Lower leg skin (tissue), 3 donors: ENCODE measurements at regions not wholly inside any gene's neighbourhood (a gene's known extent, or its start where the extent isn't known, plus 50 kb on each side); places are given as distances from the start of the nearest gene placed in this dataset.

ENCODE experiments used
- POLR2A ChIP-seq, 2 donors: fragments of 450-650 bp; IDR thresholded peaks; one replicate each; pipeline ENCODE4 v1.6.1; 2016 to 2017; ENCODE audit warnings: antibody characterized with exemption in 2 of 2, mild to moderate bottlenecking in 1 of 2, moderate library complexity in 1 of 2
- TF ChIP-seq, protein P1 (sequence below), 3 donors: fragments of 450-650 bp; IDR thresholded peaks; one replicate each; pipeline ENCODE4 v1.5.1; 2016; ENCODE audit warnings: antibody characterized with exemption in 3 of 3, mild to moderate bottlenecking in 3 of 3, moderate library complexity in 2 of 3

DNA sequence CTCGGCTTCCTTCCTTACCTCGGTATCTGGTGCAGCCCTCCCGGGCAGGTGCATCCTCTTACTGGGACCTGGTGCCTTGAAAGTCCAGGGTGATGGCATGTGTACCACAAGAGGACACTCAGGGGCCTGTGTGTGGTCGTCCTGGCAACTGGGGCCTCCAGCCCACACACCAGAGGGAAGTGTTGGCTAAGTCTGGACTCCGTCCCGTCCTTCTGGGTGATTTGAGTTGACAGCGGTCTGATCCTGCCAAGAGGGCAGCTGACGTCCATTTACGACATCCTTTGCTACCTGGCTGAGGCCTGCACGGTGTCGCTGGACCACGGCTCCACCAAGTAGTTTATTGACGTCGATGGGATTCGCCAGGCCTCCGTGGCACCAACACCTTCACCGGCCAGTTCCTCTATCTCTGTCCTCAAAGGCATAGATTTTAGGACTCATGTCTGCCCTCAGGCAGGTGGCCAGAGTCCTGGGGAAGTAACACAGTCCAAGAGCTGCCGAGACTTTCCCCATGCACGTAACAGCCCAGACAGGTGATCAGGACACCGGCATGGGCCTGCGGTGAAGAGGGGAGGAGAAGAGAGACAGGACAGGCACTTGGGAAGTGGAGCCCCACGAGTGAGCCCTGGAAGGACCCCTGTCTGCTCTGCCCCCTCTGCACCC, 186.0 kb upstream of the HDAC4 start:
- TF ChIP-seq, protein P1, sequence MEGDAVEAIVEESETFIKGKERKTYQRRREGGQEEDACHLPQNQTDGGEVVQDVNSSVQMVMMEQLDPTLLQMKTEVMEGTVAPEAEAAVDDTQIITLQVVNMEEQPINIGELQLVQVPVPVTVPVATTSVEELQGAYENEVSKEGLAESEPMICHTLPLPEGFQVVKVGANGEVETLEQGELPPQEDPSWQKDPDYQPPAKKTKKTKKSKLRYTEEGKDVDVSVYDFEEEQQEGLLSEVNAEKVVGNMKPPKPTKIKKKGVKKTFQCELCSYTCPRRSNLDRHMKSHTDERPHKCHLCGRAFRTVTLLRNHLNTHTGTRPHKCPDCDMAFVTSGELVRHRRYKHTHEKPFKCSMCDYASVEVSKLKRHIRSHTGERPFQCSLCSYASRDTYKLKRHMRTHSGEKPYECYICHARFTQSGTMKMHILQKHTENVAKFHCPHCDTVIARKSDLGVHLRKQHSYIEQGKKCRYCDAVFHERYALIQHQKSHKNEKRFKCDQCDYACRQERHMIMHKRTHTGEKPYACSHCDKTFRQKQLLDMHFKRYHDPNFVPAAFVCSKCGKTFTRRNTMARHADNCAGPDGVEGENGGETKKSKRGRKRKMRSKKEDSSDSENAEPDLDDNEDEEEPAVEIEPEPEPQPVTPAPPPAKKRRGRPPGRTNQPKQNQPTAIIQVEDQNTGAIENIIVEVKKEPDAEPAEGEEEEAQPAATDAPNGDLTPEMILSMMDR (IDR thresholded peaks at IDR 0.05): no peak
- TF ChIP-seq POLR2A (IDR thresholded peaks at IDR 0.05): no peak
